Caco-2 (cell line): ENCODE measurements at regions not wholly inside any gene's neighbourhood (a gene's known extent, or its start where the extent isn't known, plus 50 kb on each side); places are given as distances from the start of the nearest gene placed in this dataset.

Source experiments
- BruUV-seq: library from RNA; stranded (reverse); fragments of 400-500 nt; replicated peaks from 2 replicates; lab custom pipeline; 2021; lab: Mats Ljungman, UMichigan
- CTCF ChIA-PET: fragments of 300-600 bp; sonication (Branson Sonifier 250); formaldehyde crosslinking; loops from one replicate; lab custom pipeline; 2022; ENCODE audit warnings: antibody characterized with exemption; lab: Charles Lee
- POLR2A ChIA-PET: fragments of 300-600 bp; sonication (Branson Sonifier 250); formaldehyde crosslinking; loops from one replicate; lab custom pipeline; 2022; ENCODE audit warnings: antibody characterized with exemption; lab: Charles Lee
- DNase-seq, 2 experiments: peaks; one replicate each; pipeline versions ENCODE4 v3.0.0 to v3.0.0-alpha.2; 2020 to 2022
- H3K27me3 ChIP-seq: replicated peaks from 2 replicates; pipeline ENCODE4 v1.6.0; 2011; ENCODE audit warnings: low read length; ENCODE audit not compliant: control insufficient read depth, insufficient read depth
- H3K36me3 ChIP-seq: 2 replicates; pipeline ENCODE4 v1.5.1; 2011; ENCODE audit warnings: low read length; ENCODE audit not compliant: control insufficient read depth, insufficient read depth
- H3K4me1 ChIP-seq: fragments of 250-450 bp; sonication (Bioruptor Pico); 2 replicates; pipeline ENCODE4 v1.5.1; 2020; ENCODE audit warnings: mild to moderate bottlenecking
- H3K4me3 ChIP-seq: 2 replicates; pipeline ENCODE4 v1.5.1; 2011; ENCODE audit warnings: low read depth, mild to moderate bottlenecking, control low read depth, low read length
- H3K9me3 ChIP-seq: fragments of 250-450 bp; sonication (Bioruptor Pico); 2 replicates; pipeline ENCODE4 v1.5.1; 2020; ENCODE audit warnings: mild to moderate bottlenecking, moderate library complexity
- H3K27ac Mint-ChIP-seq: one replicate; pipeline ENCODE4 v1.8.0; 2022; ENCODE audit warnings: mixed read lengths; ENCODE audit not compliant: unreplicated experiment
- H3K27me3 Mint-ChIP-seq: one replicate; pipeline ENCODE4 v1.8.0; 2022; ENCODE audit warnings: mixed read lengths; ENCODE audit not compliant: insufficient read depth, unreplicated experiment
- H3K36me3 Mint-ChIP-seq: one replicate; pipeline ENCODE4 v1.8.0; 2022; ENCODE audit warnings: mild to moderate bottlenecking, mixed read lengths; ENCODE audit not compliant: insufficient read depth, unreplicated experiment
- H3K4me1 Mint-ChIP-seq: one replicate; pipeline ENCODE4 v1.8.0; 2022; ENCODE audit warnings: low read depth, mixed read lengths; ENCODE audit not compliant: unreplicated experiment
- H3K4me3 Mint-ChIP-seq: one replicate; pipeline ENCODE4 v1.8.0; 2022; ENCODE audit warnings: mild to moderate bottlenecking, moderate library complexity, mixed read lengths; ENCODE audit not compliant: unreplicated experiment
- H3K9me3 Mint-ChIP-seq: one replicate; pipeline ENCODE4 v1.8.0; 2022; ENCODE audit warnings: mixed read lengths; ENCODE audit not compliant: unreplicated experiment
- intact Hi-C: fragments of 100-400 bp; cut with micrococcal nuclease; formaldehyde crosslinking; loops from one replicate; pipeline ENCODE4 v1.10.0; 2022; ENCODE audit not compliant: unreplicated experiment
- TF ChIP-seq, protein P1 (sequence below), 2 experiments: fragments of 200-600 bp in 1 of 2; IDR thresholded peaks; 1 replicate in 1 of 2; 2 replicates in 1 of 2; pipeline versions ENCODE4 v1.5.1 to v1.8.0; 2011 to 2022; ENCODE audit warnings: antibody characterized with exemption in 1 of 2, control low read depth in 1 of 2, inconsistent platforms in 1 of 2, low read depth in 1 of 2, low read length in 1 of 2, mild to moderate bottlenecking in 1 of 2, moderate library complexity in 1 of 2; ENCODE audit not compliant: insufficient read depth in 1 of 2, severe bottlenecking in 1 of 2, unreplicated experiment in 1 of 2

DNA sequence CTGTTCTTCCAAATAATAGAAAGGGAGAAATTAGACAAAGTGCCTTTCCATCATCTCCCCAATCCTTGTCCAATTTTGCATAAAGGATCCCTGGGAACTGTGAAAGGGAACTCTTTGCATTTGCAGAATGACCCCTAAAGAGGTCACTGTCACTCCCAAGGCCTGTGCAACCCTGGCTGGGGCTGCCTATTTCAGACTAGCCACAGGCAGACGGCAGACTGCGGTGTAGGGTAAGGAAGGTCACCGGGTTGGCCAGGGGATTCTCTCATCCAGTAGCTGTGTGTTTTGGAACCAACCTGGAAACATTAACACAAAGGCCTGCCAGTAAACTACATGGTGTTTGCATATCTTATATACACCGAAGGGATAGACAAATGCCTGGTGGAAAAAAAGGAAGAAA is 818.7 kb downstream of the BCL11A start:
- POLR2A ChIA-PET: no interaction called here

DNA sequence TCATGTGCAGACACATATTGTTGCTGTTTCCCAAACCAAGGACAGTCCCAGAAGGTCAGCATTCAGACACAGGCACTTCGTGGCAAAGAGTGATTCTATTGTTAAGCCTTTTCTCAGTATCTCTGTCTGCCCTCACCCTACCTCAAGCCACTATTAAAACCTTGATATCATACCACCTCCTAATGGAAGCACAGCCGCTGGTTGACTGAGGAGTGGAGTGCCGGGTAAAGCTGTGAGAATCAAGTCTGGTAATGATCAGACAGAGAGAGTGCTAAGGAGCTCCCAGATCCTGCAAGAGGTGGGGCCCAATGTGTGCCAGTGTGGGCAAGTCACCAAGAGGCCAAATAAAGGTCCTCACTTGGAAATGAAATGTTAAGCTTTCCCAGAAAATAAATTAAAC is 819.5 kb downstream of the BCL11A start:
- H3K9me3 ChIP-seq: no peaks in the 10 kb centered on the region

More for the DNA sequence above, 818.7 kb downstream of the BCL11A start:
- no peaks in the 10 kb centered on the region for H3K4me1 ChIP-seq
- no peaks in the 10 kb centered on the region for H3K9me3 ChIP-seq
- Mint-ChIP-seq H3K9me3 (no peaks in the 10 kb centered on the region), H3K27ac (no peak overlapping the region), H3K27me3 (peaks cover 3% of the 10 kb centered on the region), H3K36me3 (no peaks in the 10 kb centered on the region), H3K4me1 (no peaks in the 10 kb centered on the region), H3K4me3 (no peak overlapping the region)
- H3K4me3 ChIP-seq: no peak overlapping the region
- intact Hi-C loops: no loop called here
- TF ChIP-seq, protein P1, sequence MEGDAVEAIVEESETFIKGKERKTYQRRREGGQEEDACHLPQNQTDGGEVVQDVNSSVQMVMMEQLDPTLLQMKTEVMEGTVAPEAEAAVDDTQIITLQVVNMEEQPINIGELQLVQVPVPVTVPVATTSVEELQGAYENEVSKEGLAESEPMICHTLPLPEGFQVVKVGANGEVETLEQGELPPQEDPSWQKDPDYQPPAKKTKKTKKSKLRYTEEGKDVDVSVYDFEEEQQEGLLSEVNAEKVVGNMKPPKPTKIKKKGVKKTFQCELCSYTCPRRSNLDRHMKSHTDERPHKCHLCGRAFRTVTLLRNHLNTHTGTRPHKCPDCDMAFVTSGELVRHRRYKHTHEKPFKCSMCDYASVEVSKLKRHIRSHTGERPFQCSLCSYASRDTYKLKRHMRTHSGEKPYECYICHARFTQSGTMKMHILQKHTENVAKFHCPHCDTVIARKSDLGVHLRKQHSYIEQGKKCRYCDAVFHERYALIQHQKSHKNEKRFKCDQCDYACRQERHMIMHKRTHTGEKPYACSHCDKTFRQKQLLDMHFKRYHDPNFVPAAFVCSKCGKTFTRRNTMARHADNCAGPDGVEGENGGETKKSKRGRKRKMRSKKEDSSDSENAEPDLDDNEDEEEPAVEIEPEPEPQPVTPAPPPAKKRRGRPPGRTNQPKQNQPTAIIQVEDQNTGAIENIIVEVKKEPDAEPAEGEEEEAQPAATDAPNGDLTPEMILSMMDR (IDR thresholded peaks at IDR 0.05; ENCODE audit: insufficient read depth in 1 of 2, low read depth in 1 of 2, low read length in 1 of 2, severe bottlenecking in 1 of 2, unreplicated experiment in 1 of 2): no peak
- BruUV-seq: no TSS peak
- CTCF ChIA-PET: no interaction called here
- H3K36me3 ChIP-seq: no peaks in the 10 kb centered on the region
- no peak for DNase-seq
- H3K27me3 ChIP-seq: no peaks in the 10 kb centered on the region

DNA sequence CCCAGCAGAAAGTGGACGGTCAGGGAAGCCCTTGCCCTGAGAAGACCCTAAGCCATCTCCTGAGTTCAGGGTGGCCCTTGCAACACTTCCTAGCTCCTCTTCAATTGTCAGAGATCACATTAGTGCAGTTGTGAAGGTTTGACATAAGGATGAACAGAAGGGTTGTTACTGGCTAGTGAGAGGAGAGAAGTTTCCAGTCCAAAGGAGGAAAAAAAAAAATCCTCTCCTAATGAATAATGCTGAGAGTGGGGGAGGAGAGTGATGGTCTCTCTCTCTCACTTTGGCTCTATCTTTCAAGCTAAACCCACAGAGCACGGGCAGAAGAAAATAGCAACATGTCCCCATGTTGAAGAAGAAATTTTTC is 819.9 kb downstream of the BCL11A start:
- H3K4me1 Mint-ChIP-seq: no peaks in the 10 kb centered on the region
- H3K36me3 Mint-ChIP-seq: no peaks in the 10 kb centered on the region
- H3K4me3 Mint-ChIP-seq: no peak overlapping the region
- ChIA-PET POLR2A (no interaction called here), CTCF (no interaction called here)
- no peaks in the 10 kb centered on the region for H3K27me3 ChIP-seq
- H3K4me3 ChIP-seq: no peak overlapping the region
- H3K9me3 ChIP-seq: no peaks in the 10 kb centered on the region
- TF ChIP-seq, protein P1 (IDR thresholded peaks at IDR 0.05; ENCODE audit: insufficient read depth in 1 of 2, low read depth in 1 of 2, low read length in 1 of 2, severe bottlenecking in 1 of 2, unreplicated experiment in 1 of 2): no peak
- no peaks in the 10 kb centered on the region for H3K9me3 Mint-ChIP-seq
- no peaks in the 10 kb centered on the region for H3K36me3 ChIP-seq
- H3K27me3 Mint-ChIP-seq: peaks cover 4% of the 10 kb centered on the region
- intact Hi-C loops: no loop called here
- no peaks in the 10 kb centered on the region for H3K4me1 ChIP-seq
- BruUV-seq: no TSS peak
- DNase-seq: no peak
- no peak overlapping the region for H3K27ac Mint-ChIP-seq

More for the DNA sequence above, 819.5 kb downstream of the BCL11A start:
- H3K4me3 ChIP-seq: no peak overlapping the region
- POLR2A ChIA-PET: no interaction called here
- Mint-ChIP-seq H3K9me3 (no peaks in the 10 kb centered on the region), H3K4me1 (no peaks in the 10 kb centered on the region), H3K27ac (no peak overlapping the region), H3K27me3 (peaks cover 4% of the 10 kb centered on the region), H3K4me3 (no peak overlapping the region), H3K36me3 (no peaks in the 10 kb centered on the region)
- H3K4me1 ChIP-seq: no peaks in the 10 kb centered on the region
- no peaks in the 10 kb centered on the region for H3K36me3 ChIP-seq
- no peaks in the 10 kb centered on the region for H3K27me3 ChIP-seq
- TF ChIP-seq, protein P1 (IDR thresholded peaks at IDR 0.05; ENCODE audit: insufficient read depth in 1 of 2, low read depth in 1 of 2, low read length in 1 of 2, severe bottlenecking in 1 of 2, unreplicated experiment in 1 of 2): no peak
- intact Hi-C loops: no loop called here
- DNase-seq: no peak
- CTCF ChIA-PET: no interaction called here
- no TSS peak for BruUV-seq
